IMR-90 (cell line): ENCODE measurements at regions not wholly inside any gene's neighbourhood (a gene's known extent, or its start where the extent isn't known, plus 50 kb on each side); places are given as distances from the start of the nearest gene placed in this dataset.

Source experiments
- ATAC-seq: fragments of 200-7000 bp; cut with Tn5 transposase; 2 replicates; pipeline ENCODE4 v1.9.1; 2020; ENCODE audit warnings: low read depth, mild to moderate bottlenecking, moderate library complexity
- BruUV-seq: library from RNA; stranded (reverse); fragments of 400-500 nt; replicated peaks from 2 replicates; lab custom pipeline; 2021; lab: Mats Ljungman, UMichigan
- CTCF ChIA-PET: fragments of 300-600 bp; formaldehyde crosslinking; extraction: SDS; loops from one replicate; lab custom pipeline; 2021; ENCODE audit warnings: antibody characterized with exemption; lab: Yijun Ruan, JAX
- POLR2A ChIA-PET: fragments of 300-600 bp; sonication (Branson Sonifier 250); formaldehyde crosslinking; loops from one replicate; lab custom pipeline; 2022; ENCODE audit warnings: antibody characterized with exemption; ENCODE audit not compliant: unreplicated experiment; lab: Charles Lee
- DNase-seq: peaks from one replicate; pipeline ENCODE4 v3.0.0; 2013
- H2AFZ ChIP-seq: replicated peaks from 2 replicates; pipeline ENCODE3; 2013; ENCODE audit warnings: low read length, mild to moderate bottlenecking; ENCODE audit not compliant: poor library complexity
- H2AK5ac ChIP-seq: 2 replicates; pipeline ENCODE4 v1.6.1; 2013; ENCODE audit warnings: low read depth, low read length, inconsistent platforms
- H2AK9ac ChIP-seq: replicated peaks from 2 replicates; pipeline ENCODE3; 2013; ENCODE audit warnings: mild to moderate bottlenecking, low read depth, low read length, moderate library complexity; ENCODE audit not compliant: poor library complexity
- H2BK120ac ChIP-seq: 2 replicates; pipeline ENCODE4 v1.6.1; 2013; ENCODE audit warnings: low read depth, low read length, inconsistent platforms
- H2BK15ac ChIP-seq: 3 replicates; pipeline ENCODE4 v1.6.1; 2013; ENCODE audit warnings: low read depth, low read length, inconsistent platforms
- H2BK20ac ChIP-seq: 2 replicates; pipeline ENCODE4 v1.6.1; 2013; ENCODE audit warnings: low read depth, mild to moderate bottlenecking, inconsistent platforms, low read length, moderate library complexity
- H2BK5ac ChIP-seq: 2 replicates; pipeline ENCODE4 v1.6.1; 2013; ENCODE audit warnings: mild to moderate bottlenecking, low read depth, low read length, inconsistent platforms; ENCODE audit not compliant: poor library complexity, severe bottlenecking
- H3K14ac ChIP-seq: replicated peaks from 2 replicates; pipeline ENCODE4 v1.6.1; 2013; ENCODE audit warnings: low read depth, low read length, inconsistent platforms
- H3K18ac ChIP-seq: 2 replicates; pipeline ENCODE4 v1.6.1; 2013; ENCODE audit warnings: low read depth, low read length, control low read depth
- H3K23ac ChIP-seq: 2 replicates; pipeline ENCODE4 v1.6.1; 2013; ENCODE audit warnings: low read depth, low read length, inconsistent platforms
- H3K27ac ChIP-seq: 2 replicates; pipeline ENCODE4 v1.5.1; 2013; ENCODE audit warnings: mild to moderate bottlenecking, control low read depth, low read length; ENCODE audit not compliant: insufficient read depth
- H3K27me3 ChIP-seq: 2 replicates; pipeline ENCODE4 v1.6.1; 2013; ENCODE audit warnings: low read length; ENCODE audit not compliant: control insufficient read depth, insufficient read depth
- H3K36me3 ChIP-seq: 2 replicates; pipeline ENCODE4 v1.6.1; 2013; ENCODE audit warnings: low read length, mixed read lengths; ENCODE audit not compliant: control insufficient read depth, insufficient read depth
- H3K4ac ChIP-seq: 2 replicates; pipeline ENCODE4 v1.6.1; 2013; ENCODE audit warnings: low read depth, low read length, inconsistent platforms
- H3K4me1 ChIP-seq: 2 replicates; pipeline ENCODE4 v1.6.1; 2013; ENCODE audit warnings: low read length, mixed read lengths; ENCODE audit not compliant: control insufficient read depth, insufficient read depth
- H3K4me2 ChIP-seq: 2 replicates; pipeline ENCODE4 v1.6.1; 2013; ENCODE audit warnings: low read depth, mild to moderate bottlenecking, control low read depth, low read length, moderate library complexity
- H3K4me3 ChIP-seq: 2 replicates; pipeline ENCODE4 v1.5.1; 2013; ENCODE audit warnings: low read depth, mild to moderate bottlenecking, control low read depth, low read length, moderate library complexity; ENCODE audit not compliant: insufficient read depth
- H3K56ac ChIP-seq: 2 replicates; pipeline ENCODE4 v1.6.1; 2013; ENCODE audit warnings: low read length, inconsistent platforms; ENCODE audit not compliant: insufficient read depth; ENCODE audit errors: extremely low read depth
- H3K79me1 ChIP-seq, 2 experiments: 2 replicates each; pipeline ENCODE4 v1.6.1; 2013; ENCODE audit warnings: low read length in 2 of 2, inconsistent platforms in 1 of 2, low read depth in 1 of 2
- H3K9ac ChIP-seq: 2 replicates; pipeline ENCODE4 v1.6.1; 2013; ENCODE audit warnings: low read depth, low read length, control low read depth
- H3K9me1 ChIP-seq: 2 replicates; pipeline ENCODE4 v1.6.1; 2013; ENCODE audit warnings: low read length, inconsistent platforms; ENCODE audit not compliant: insufficient read depth
- H3K9me3 ChIP-seq: 2 replicates; pipeline ENCODE4 v1.6.1; 2013; ENCODE audit warnings: low read length; ENCODE audit not compliant: control insufficient read depth, insufficient read depth
- H4K20me1 ChIP-seq: 2 replicates; pipeline ENCODE4 v1.6.1; 2013; ENCODE audit warnings: low read length, inconsistent platforms; ENCODE audit not compliant: insufficient read depth
- H4K5ac ChIP-seq: 2 replicates; pipeline ENCODE4 v1.6.1; 2013; ENCODE audit warnings: mild to moderate bottlenecking, low read depth, low read length, control low read depth
- H4K8ac ChIP-seq, 2 experiments: 2 replicates each; pipeline ENCODE4 v1.6.1; 2013; ENCODE audit warnings: low read depth in 2 of 2, low read length in 2 of 2, control low read depth in 1 of 2, inconsistent platforms in 1 of 2
- H4K91ac ChIP-seq: 2 replicates; pipeline ENCODE4 v1.6.1; 2013; ENCODE audit warnings: low read depth, low read length, inconsistent platforms; ENCODE audit not compliant: insufficient read depth
- CEBPB ChIP-seq: IDR thresholded peaks from 2 replicates; pipeline ENCODE4 v1.6.1; 2012; ENCODE audit warnings: low read depth, low read length, improper control_type of control experiment
- CTCF ChIP-seq: conservative IDR thresholded peaks from 2 replicates; pipeline ENCODE4 v1.5.1; 2012; ENCODE audit warnings: mild to moderate bottlenecking, low read depth, low read length, improper control_type of control experiment
- MAZ ChIP-seq: IDR thresholded peaks from 2 replicates; pipeline ENCODE4 v1.6.1; 2012; ENCODE audit warnings: low read depth, mild to moderate bottlenecking, low read length, improper control_type of control experiment, moderate library complexity, borderline replicate concordance
- MXI1 ChIP-seq: IDR thresholded peaks from 2 replicates; pipeline ENCODE4 v1.6.1; 2012; ENCODE audit warnings: low read depth, mild to moderate bottlenecking, low read length, moderate library complexity, borderline replicate concordance
- WGBS, 2 experiments: methylation state at CpG; one replicate each; pipeline versions ENCODE4 v1.1.5 to v1.1.7; 2013; ENCODE audit warnings: missing lambda C conversion rate in 2 of 2; ENCODE audit not compliant: insufficient read length in 1 of 2; ENCODE audit errors: extremely low coverage in 2 of 2; 5-methylcytosine and 5-hydroxymethylcytosine counted together
- dilution Hi-C: fragments of 300-500 bp; cut with HindIII; formaldehyde crosslinking; loops from one replicate; pipeline ENCODE4 v1.14.3; 2018; ENCODE audit warnings: low sequenced_read_pairs; ENCODE audit not compliant: unreplicated experiment
- in situ Hi-C: fragments of 300-500 bp; cut with MboI; formaldehyde crosslinking; loops from 3 replicates; pipeline ENCODE4 v1.14.3; 2019; ENCODE audit warnings: low sequenced_read_pairs, inconsistent platforms, mixed read lengths
- intact Hi-C: fragments of 100-400 bp; cut with micrococcal nuclease; formaldehyde crosslinking; loops from 2 replicates; pipeline ENCODE4 v1.10.0; 2022

GRCh38 chr18:1779587-1779986, 791.7 kb downstream of the METTL4 start:
- no peaks in the 10 kb centered on the region for H3K4me1 ChIP-seq
- H2AK5ac ChIP-seq: no peak overlapping the region
- CTCF ChIA-PET: no interaction called here
- no peaks in the 10 kb centered on the region for H3K9me1 ChIP-seq
- intact Hi-C loops (no loop called here), dilution Hi-C loops (no loop called here), in situ Hi-C loops (no loop called here)
- H3K36me3 ChIP-seq: no peaks in the 10 kb centered on the region
- H3K4me2 ChIP-seq: no peak overlapping the region
- no peak overlapping the region for H2BK15ac ChIP-seq
- no peak overlapping the region for H3K9ac ChIP-seq
- H2BK120ac ChIP-seq: no peak overlapping the region
- H2AK9ac ChIP-seq: no peak overlapping the region
- no peak overlapping the region for H4K91ac ChIP-seq
- H3K9me3 ChIP-seq: peaks cover 13% of the 10 kb centered on the region
- H4K5ac ChIP-seq: no peak overlapping the region
- no peak overlapping the region for H2BK20ac ChIP-seq
- no peak overlapping the region for H4K8ac ChIP-seq
- H3K14ac ChIP-seq: no peak overlapping the region
- TF ChIP-seq MXI1: no peak
- no peak for TF ChIP-seq CEBPB
- TF ChIP-seq MAZ: no peak
- TF ChIP-seq CTCF: no peak
- ATAC-seq: no peak
- BruUV-seq: no TSS peak
- H3K79me1 ChIP-seq: no peaks in the 10 kb centered on the region
- H3K56ac ChIP-seq: no peak overlapping the region
- H2BK5ac ChIP-seq: no peak overlapping the region
- no peaks in the 10 kb centered on the region for H4K20me1 ChIP-seq
- H3K4ac ChIP-seq: no peak overlapping the region
- no peaks in the 10 kb centered on the region for H3K27me3 ChIP-seq
- POLR2A ChIA-PET: no interaction called here
- no peak overlapping the region for H3K18ac ChIP-seq
- no peak for DNase-seq
- H3K27ac ChIP-seq: no peak overlapping the region
- no peak overlapping the region for H2AFZ ChIP-seq
- WGBS, 2 experiments: no CpG with 5 or more reads among the region's 3 CpGs
- H3K4me3 ChIP-seq: no peak overlapping the region
- H3K23ac ChIP-seq: no peak overlapping the region
